ENCODE measurements at regions not wholly inside any gene's neighbourhood (a gene's known extent, or its start where the extent isn't known, plus 50 kb on each side); places are given as distances from the start of the nearest gene placed in this dataset.
A peak's percentile ranks its signal among the peaks of the same experiment; 100 is the strongest.

GRCh38 chr11:69909561-69910518, 90.6 kb upstream of the FGF3 start:
- Histone ChIP-seq H3K36me3 (no peaks in the 10 kb centered on the region), H3K4me1 (peaks cover 0 to 10% (median 1%) of the 10 kb centered on the region in 6 donors), H3K9me3 (no peaks in the 10 kb centered on the region), H3K27ac (no peak overlapping the region), H3K27me3 (replicated peaks in 1 of 7) (peaks cover 0 to 100% (median 21%) of the 10 kb centered on the region in 7 donors), H3K4me3 (no peak overlapping the region)
- TF ChIP-seq POLR2A (IDR thresholded peaks at IDR 0.05): no peak
- no peak for TF ChIP-seq POLR2AphosphoS5 (IDR thresholded peaks at IDR 0.05)
- peak in 8 of 11 experiments; percentile 13 to 64 (median 44) for TF ChIP-seq CTCF (IDR thresholded peaks at IDR 0.05 in 8 of 11, conservative IDR thresholded peaks at IDR 0.05 in 3 of 11)
- intact Hi-C loops (cut with DNase I; ENCODE audit: low total_unique reads): no loop called here
- DNase-seq: peak; percentile 69
- WGBS, 5 donors: 32 to 45% (median 40%) methylated on average over 9 to 28 of the region's 28 CpGs

DNA sequence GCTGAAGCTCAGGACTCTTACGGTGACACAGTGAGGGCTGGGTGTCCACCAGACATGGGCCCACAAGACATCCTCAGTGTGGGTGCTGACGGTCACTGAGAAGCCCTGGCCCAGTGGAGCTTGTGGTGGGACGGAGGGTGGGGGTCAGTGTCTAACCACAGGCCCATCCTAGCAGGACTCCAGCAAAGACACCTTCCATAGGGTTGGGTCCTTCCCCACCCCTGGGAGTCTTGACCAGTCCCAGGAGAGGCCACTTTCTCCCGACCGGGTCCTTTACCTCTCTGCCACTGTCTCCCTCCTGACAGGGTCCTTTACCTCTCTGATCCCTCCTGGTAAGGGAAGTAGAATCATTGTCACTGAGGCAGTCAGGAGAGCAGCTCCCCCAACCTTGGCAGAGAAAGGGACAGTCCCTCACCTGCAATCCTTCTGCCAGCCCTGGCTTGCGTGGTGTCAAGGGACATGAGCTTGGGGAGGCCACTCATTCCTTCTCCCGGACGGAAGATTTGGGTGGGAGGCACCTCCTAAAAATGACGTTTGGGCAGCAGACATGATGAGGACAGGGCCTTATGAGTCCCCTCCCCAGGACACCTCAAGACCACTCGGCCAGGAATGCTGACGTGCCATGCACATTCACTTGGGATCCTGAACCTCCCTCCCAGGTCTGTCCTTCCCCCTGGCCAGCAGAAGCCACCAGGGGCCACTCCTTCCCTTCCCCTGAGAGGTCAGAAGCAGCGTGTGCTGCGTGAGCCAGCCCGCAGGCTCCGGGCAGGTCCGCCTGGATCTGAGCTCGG, 91.5 kb upstream of the FGF3 start:
- WGBS, 5 donors: 77 to 100% (median 84%) methylated on average over 3 to 17 of the region's 17 CpGs
- H3K4me1 ChIP-seq: peaks cover 0 to 19% (median 10%) of the 10 kb centered on the region in 6 donors
- TF ChIP-seq CTCF (IDR thresholded peaks at IDR 0.05 in 8 of 11, conservative IDR thresholded peaks at IDR 0.05 in 3 of 11) (no peak), POLR2A (IDR thresholded peaks at IDR 0.05) (no peak), POLR2AphosphoS5 (IDR thresholded peaks at IDR 0.05) (no peak)
- intact Hi-C loops (cut with DNase I; ENCODE audit: low total_unique reads): no loop called here
- no peak overlapping the region for H3K4me3 ChIP-seq
- peak; percentile 51 for DNase-seq
- H3K36me3 ChIP-seq: no peaks in the 10 kb centered on the region
- H3K27ac ChIP-seq: no peak overlapping the region
- H3K9me3 ChIP-seq: no peaks in the 10 kb centered on the region
- H3K27me3 ChIP-seq (replicated peaks in 1 of 7): peaks cover 0 to 100% (median 21%) of the 10 kb centered on the region in 7 donors

DNA sequence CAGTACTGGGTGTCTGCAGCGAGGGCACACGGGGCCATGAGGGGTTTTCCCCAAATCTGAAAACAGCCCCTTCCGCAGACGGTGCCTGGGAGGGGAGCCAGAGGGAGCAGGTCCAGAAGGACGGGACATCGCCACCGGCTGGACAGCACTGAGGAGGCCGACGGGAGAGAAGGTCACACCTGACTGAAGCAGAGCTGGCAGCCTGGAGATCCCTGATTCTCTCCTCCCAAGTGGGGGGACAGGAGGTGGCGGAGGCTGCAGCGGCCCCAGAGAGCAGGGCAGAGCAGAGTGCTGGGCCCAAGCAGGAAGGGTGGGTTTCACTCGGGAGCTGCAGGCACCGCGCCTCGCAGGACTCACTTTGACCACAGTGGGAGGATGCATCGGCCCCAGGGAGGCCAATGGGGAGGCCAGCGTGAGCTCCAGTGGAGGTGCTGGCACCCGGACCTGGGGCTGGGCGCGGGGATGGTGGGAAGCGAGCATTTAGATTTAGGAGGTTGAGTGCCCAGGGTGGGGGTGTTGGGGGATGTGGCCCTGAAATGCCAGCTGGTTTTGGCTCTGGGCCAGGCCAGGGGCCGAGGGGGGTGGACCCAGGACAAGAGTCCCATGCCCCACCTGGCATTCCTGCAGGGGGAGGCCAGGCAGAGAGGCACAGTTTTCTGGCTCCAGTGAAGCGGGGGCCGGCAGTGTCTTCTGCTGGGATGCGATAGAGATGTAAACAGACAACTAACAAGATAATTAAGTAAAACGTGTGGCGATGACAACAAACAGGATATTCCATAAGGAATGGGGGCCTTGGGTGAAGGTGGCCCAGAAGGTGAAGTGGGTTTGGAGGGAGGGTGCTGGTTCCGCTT, 92.3 kb upstream of the FGF3 start:
- intact Hi-C loops (cut with DNase I; ENCODE audit: low total_unique reads): no loop called here
- H3K27ac ChIP-seq: no peak overlapping the region
- TF ChIP-seq CTCF (IDR thresholded peaks at IDR 0.05 in 8 of 11, conservative IDR thresholded peaks at IDR 0.05 in 3 of 11) (no peak), POLR2AphosphoS5 (IDR thresholded peaks at IDR 0.05) (no peak), POLR2A (IDR thresholded peaks at IDR 0.05) (no peak)
- H3K4me3 ChIP-seq: no peak overlapping the region
- 70 to 83% (median 78%) methylated on average over 14 to 28 of the region's 28 CpGs for WGBS, 5 donors
- H3K4me1 ChIP-seq: peaks cover 0 to 25% (median 10%) of the 10 kb centered on the region in 6 donors
- H3K27me3 ChIP-seq (replicated peaks in 1 of 7): peaks cover 0 to 100% (median 21%) of the 10 kb centered on the region in 7 donors
- peaks cover 0 to 4% (median 0%) of the 10 kb centered on the region in 8 donors for H3K9me3 ChIP-seq
- peak; percentile 55 for DNase-seq
- H3K36me3 ChIP-seq: no peaks in the 10 kb centered on the region

Measured in spleen (tissue), 11 donors.